ENCODE measurements at regions not wholly inside any gene's neighbourhood (a gene's known extent, or its start where the extent isn't known, plus 50 kb on each side); places are given as distances from the start of the nearest gene placed in this dataset.

GRCh38 chrX:147559191-147559590 lies 352.5 kb upstream of the FMR1 start:
- POLR2A ChIA-PET: no interaction called here
- FAIRE-seq (no peak), DNase-seq (ENCODE audit: low read depth in 1 of 2, low spot score in 1 of 2) (no peak), ATAC-seq (no peak)
- H3K4me1 ChIP-seq: no peaks in the 10 kb centered on the region
- H3K4me3 ChIP-seq: no peak overlapping the region
- CTCF ChIA-PET: no interaction called here
- TF ChIP-seq, protein P1, sequence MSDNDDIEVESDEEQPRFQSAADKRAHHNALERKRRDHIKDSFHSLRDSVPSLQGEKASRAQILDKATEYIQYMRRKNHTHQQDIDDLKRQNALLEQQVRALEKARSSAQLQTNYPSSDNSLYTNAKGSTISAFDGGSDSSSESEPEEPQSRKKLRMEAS (IDR thresholded peaks at IDR 0.05): no peak
- TF ChIP-seq CHD4 (IDR thresholded peaks at IDR 0.05; ENCODE audit: borderline replicate concordance): no peak
- TF ChIP-seq SREBF2 (IDR thresholded peaks at IDR 0.05): no peak
- TF ChIP-seq RAD21 (conservative IDR thresholded peaks at IDR 0.05 in 1 of 2, IDR thresholded peaks at IDR 0.05 in 1 of 2): no peak
- TF ChIP-seq NR3C1 (IDR thresholded peaks at IDR 0.05): no peak
- TF ChIP-seq BHLHE40 (IDR thresholded peaks at IDR 0.05; ENCODE audit: low read depth, low read length): no peak
- TF ChIP-seq CBX2 (IDR thresholded peaks at IDR 0.05; ENCODE audit: borderline replicate concordance, low read depth): no peak
- no peak for TF ChIP-seq HMGXB4 (CRISPR knock-in tag; IDR thresholded peaks at IDR 0.05; ENCODE audit: borderline replicate concordance)
- TF ChIP-seq POLR2AphosphoS2 (conservative IDR thresholded peaks at IDR 0.05; ENCODE audit: low read length): no peak
- no peak for TF ChIP-seq RARB (CRISPR knock-in tag; IDR thresholded peaks at IDR 0.05)
- TF ChIP-seq TFCP2L1 (CRISPR knock-in tag; IDR thresholded peaks at IDR 0.05): no peak
- TF ChIP-seq CBX8 (IDR thresholded peaks at IDR 0.05): no peak
- no peak for TF ChIP-seq EHF (CRISPR knock-in tag; IDR thresholded peaks at IDR 0.05)
- H3K27ac ChIP-seq: no peak overlapping the region
- no peak overlapping the region for H3K4me2 ChIP-seq
- H3K9me3 ChIP-seq: no peaks in the 10 kb centered on the region
- WGBS (ENCODE audit: missing lambda C conversion rate): 0% methylated on average over 1 of the region's 1 CpG

GRCh38 chrX:147565237-147565636 lies 346.5 kb upstream of the FMR1 start:
- H3K27ac ChIP-seq: no peak overlapping the region
- no peak overlapping the region for H3K4me2 ChIP-seq
- FAIRE-seq: no peak
- no peak for DNase-seq (ENCODE audit: low read depth in 1 of 2, low spot score in 1 of 2)
- TF ChIP-seq ZNF302 (CRISPR knock-in tag; IDR thresholded peaks at IDR 0.05): no peak
- no peak for TF ChIP-seq MAFK (IDR thresholded peaks at IDR 0.05; ENCODE audit: partially characterized antibody)
- no peak for TF ChIP-seq TP53 (CRISPR knock-in tag; IDR thresholded peaks at IDR 0.05)
- no peak for TF ChIP-seq BHLHE40 (IDR thresholded peaks at IDR 0.05; ENCODE audit: low read depth, low read length)
- no peak for TF ChIP-seq SREBF2 (IDR thresholded peaks at IDR 0.05)
- no peak for TF ChIP-seq HOXB5 (CRISPR knock-in tag; IDR thresholded peaks at IDR 0.05)
- no peak for TF ChIP-seq ZC3H11A (IDR thresholded peaks at IDR 0.05)
- no peak for TF ChIP-seq CTCF (IDR thresholded peaks at IDR 0.05)
- no peak for TF ChIP-seq CEBPB (IDR thresholded peaks at IDR 0.05)
- TF ChIP-seq EHMT2 (IDR thresholded peaks at IDR 0.05; ENCODE audit: low read depth): no peak
- TF ChIP-seq SMC3 (IDR thresholded peaks at IDR 0.05): no peak
- H3K4me1 ChIP-seq: no peaks in the 10 kb centered on the region
- ATAC-seq: no peak
- POLR2A ChIA-PET: no interaction called here
- CTCF ChIA-PET: no interaction called here
- H3K9me3 ChIP-seq: no peaks in the 10 kb centered on the region; the same call in 2 of the 3 replicates
- H3K4me3 ChIP-seq: no peak overlapping the region
- 0% methylated on average over 1 of the region's 1 CpG for WGBS (ENCODE audit: missing lambda C conversion rate)

- ChIA-PET CTCF (no interaction called here), POLR2A (no interaction called here)
- TF ChIP-seq ZFP36 (IDR thresholded peaks at IDR 0.05; ENCODE audit: borderline replicate concordance, partially characterized antibody): no peak
- TF ChIP-seq MAZ (IDR thresholded peaks at IDR 0.05; ENCODE audit: borderline replicate concordance, low read depth, low read length): no peak
- no peak for TF ChIP-seq NFE2L2 (conservative IDR thresholded peaks at IDR 0.05; ENCODE audit: low read length)
- TF ChIP-seq, protein P2, sequence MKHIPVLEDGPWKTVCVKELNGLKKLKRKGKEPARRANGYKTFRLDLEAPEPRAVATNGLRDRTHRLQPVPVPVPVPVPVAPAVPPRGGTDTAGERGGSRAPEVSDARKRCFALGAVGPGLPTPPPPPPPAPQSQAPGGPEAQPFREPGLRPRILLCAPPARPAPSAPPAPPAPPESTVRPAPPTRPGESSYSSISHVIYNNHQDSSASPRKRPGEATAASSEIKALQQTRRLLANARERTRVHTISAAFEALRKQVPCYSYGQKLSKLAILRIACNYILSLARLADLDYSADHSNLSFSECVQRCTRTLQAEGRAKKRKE (CRISPR knock-in tag; IDR thresholded peaks at IDR 0.05; ENCODE audit: low read depth): no peak
- no peak for TF ChIP-seq CBX2 (IDR thresholded peaks at IDR 0.05; ENCODE audit: borderline replicate concordance, low read depth)
- no peak for TF ChIP-seq TFCP2L1 (CRISPR knock-in tag; IDR thresholded peaks at IDR 0.05)
- no peak for TF ChIP-seq JUN (IDR thresholded peaks at IDR 0.05)
- no peak for TF ChIP-seq USF2 (IDR thresholded peaks at IDR 0.05)
- no peak for TF ChIP-seq CEBPB (IDR thresholded peaks at IDR 0.05)
- no peak for TF ChIP-seq EP300 (IDR thresholded peaks at IDR 0.05)
- TF ChIP-seq KDM5A (IDR thresholded peaks at IDR 0.05): no peak
- TF ChIP-seq ZC3H11A (IDR thresholded peaks at IDR 0.05): no peak
- TF ChIP-seq, protein P3, sequence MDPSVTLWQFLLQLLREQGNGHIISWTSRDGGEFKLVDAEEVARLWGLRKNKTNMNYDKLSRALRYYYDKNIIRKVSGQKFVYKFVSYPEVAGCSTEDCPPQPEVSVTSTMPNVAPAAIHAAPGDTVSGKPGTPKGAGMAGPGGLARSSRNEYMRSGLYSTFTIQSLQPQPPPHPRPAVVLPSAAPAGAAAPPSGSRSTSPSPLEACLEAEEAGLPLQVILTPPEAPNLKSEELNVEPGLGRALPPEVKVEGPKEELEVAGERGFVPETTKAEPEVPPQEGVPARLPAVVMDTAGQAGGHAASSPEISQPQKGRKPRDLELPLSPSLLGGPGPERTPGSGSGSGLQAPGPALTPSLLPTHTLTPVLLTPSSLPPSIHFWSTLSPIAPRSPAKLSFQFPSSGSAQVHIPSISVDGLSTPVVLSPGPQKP (IDR thresholded peaks at IDR 0.05; ENCODE audit: low read depth, low read length): no peak
- Histone ChIP-seq H3K27ac (no peak overlapping the region), H3K4me3 (no peak overlapping the region), H3K4me2 (no peak overlapping the region), H3K9me3 (no peaks in the 10 kb centered on the region; the same call in 2 of the 3 replicates), H3K4me1 (no peaks in the 10 kb centered on the region)
- ATAC-seq (no peak), FAIRE-seq (no peak), DNase-seq (ENCODE audit: low read depth in 1 of 2, low spot score in 1 of 2) (no peak)
- 0% methylated on average over 1 of the region's 1 CpG for WGBS (ENCODE audit: missing lambda C conversion rate)
These were observed 341.2 kb upstream of the FMR1 start for GRCh38 chrX:147570483-147570882.

Data from A549 (cell line).